ENCODE measurements at regions not wholly inside any gene's neighbourhood (a gene's known extent, or its start where the extent isn't known, plus 50 kb on each side); places are given as distances from the start of the nearest gene placed in this dataset.

DNA sequence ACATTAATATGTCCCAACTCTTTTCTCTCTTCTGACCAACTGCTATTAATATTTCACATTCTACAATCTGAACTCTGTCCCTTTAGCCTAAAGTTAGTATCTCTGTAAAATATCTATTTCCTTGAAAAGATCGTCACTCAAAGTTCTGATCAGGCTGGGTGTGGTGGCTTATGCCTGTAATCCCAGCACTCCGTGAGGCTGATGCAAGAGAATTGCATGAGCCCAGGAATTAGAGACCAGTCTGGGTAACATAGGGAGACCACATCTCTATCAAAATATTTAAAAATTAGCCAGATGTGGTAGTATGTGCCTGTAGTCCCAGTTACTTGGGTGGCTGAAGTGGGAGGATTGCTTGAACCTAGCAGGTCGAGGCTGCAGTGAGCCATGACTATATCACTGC, 695.6 kb downstream of the MCTP2 start:
- TF ChIP-seq SUZ12 (IDR thresholded peaks at IDR 0.05; ENCODE audit: extremely low read depth, insufficient read depth, insufficient read length) = no peak
- no peak for TF ChIP-seq YY1 (IDR thresholded peaks at IDR 0.05; ENCODE audit: insufficient read depth, insufficient read length)
